ENCODE measurements at regions not wholly inside any gene's neighbourhood (a gene's known extent, or its start where the extent isn't known, plus 50 kb on each side); places are given as distances from the start of the nearest gene placed in this dataset.
"Not testable (repeated sequence)": the region's sequence is repeated elsewhere in the genome, so short reads cannot be mapped to it uniquely, and the experiment has no call there.

GRCh38 chr16:35102780-35103403 is 1643.5 kb downstream of the TP53TG3F start:
- H3K36me3 Mint-ChIP-seq (ENCODE audit: low read depth), result no peaks in the 10 kb centered on the region
- H3K27ac Mint-ChIP-seq, result no peak overlapping the region
- H3K4me3 Mint-ChIP-seq, result no peak overlapping the region
- peaks cover 16% of the 10 kb centered on the region for H3K9me3 Mint-ChIP-seq
- H3K4me1 Mint-ChIP-seq (ENCODE audit: low read depth), result no peaks in the 10 kb centered on the region
- no peaks in the 10 kb centered on the region for H3K27me3 Mint-ChIP-seq

DNA sequence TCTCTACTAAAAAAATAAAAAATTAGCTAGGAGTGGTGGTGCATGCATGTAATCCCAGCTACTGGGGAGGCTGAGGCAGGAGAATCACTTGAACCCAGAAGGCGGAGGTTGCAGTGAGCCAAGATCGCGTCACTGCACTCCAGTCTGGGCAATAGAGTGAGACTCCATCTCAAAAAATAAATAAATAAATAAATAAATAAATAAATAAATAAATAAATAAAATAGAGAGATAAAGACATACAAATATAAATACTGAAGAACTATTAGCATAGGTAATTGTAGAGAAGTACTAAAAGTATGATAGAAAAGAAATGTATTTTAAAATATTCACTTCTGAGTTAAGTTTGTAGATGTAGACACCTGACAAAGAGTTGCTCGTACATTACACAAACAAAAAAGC is 1652.4 kb downstream of the TP53TG3F start:
- H3K27me3 Mint-ChIP-seq; H3K36me3 Mint-ChIP-seq (ENCODE audit: low read depth); H3K27ac Mint-ChIP-seq; H3K9me3 Mint-ChIP-seq; H3K4me1 Mint-ChIP-seq (ENCODE audit: low read depth); H3K4me3 Mint-ChIP-seq: not testable (repeated sequence)

DNA sequence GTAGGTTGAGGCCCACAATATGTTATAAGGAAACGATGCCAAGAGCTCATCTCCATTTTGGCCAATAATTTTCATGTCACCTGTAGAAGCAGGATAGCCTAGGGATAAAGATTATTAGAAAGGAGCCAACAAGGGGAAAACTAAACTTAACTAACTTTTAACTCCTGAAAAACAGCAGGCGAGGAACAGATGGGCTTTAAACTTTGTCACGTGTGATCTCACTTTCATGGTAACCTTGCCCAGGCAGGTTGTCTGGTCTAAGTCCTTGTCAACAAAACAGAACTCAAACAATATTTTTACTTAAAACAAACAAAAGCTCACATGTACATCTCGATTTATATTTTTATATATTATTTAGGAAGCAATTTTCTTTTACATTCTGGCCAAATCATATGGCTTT is 1672.0 kb downstream of the TP53TG3F start:
- Mint-ChIP-seq H3K4me3 (no peak overlapping the region), H3K9me3 (peaks cover 16% of the 10 kb centered on the region), H3K4me1 (ENCODE audit: low read depth) (no peaks in the 10 kb centered on the region), H3K27ac (no peak overlapping the region), H3K27me3 (no peaks in the 10 kb centered on the region), H3K36me3 (ENCODE audit: low read depth) (no peaks in the 10 kb centered on the region)

GRCh38 chr16:35134471-35134870 is 1675.1 kb downstream of the TP53TG3F start:
- H3K36me3 Mint-ChIP-seq (ENCODE audit: low read depth), result no peaks in the 10 kb centered on the region
- H3K4me3 Mint-ChIP-seq, result no peak overlapping the region
- no peak overlapping the region for H3K27ac Mint-ChIP-seq
- H3K9me3 Mint-ChIP-seq, result peaks cover 9% of the 10 kb centered on the region
- no peaks in the 10 kb centered on the region for H3K27me3 Mint-ChIP-seq
- no peaks in the 10 kb centered on the region for H3K4me1 Mint-ChIP-seq (ENCODE audit: low read depth)

DNA sequence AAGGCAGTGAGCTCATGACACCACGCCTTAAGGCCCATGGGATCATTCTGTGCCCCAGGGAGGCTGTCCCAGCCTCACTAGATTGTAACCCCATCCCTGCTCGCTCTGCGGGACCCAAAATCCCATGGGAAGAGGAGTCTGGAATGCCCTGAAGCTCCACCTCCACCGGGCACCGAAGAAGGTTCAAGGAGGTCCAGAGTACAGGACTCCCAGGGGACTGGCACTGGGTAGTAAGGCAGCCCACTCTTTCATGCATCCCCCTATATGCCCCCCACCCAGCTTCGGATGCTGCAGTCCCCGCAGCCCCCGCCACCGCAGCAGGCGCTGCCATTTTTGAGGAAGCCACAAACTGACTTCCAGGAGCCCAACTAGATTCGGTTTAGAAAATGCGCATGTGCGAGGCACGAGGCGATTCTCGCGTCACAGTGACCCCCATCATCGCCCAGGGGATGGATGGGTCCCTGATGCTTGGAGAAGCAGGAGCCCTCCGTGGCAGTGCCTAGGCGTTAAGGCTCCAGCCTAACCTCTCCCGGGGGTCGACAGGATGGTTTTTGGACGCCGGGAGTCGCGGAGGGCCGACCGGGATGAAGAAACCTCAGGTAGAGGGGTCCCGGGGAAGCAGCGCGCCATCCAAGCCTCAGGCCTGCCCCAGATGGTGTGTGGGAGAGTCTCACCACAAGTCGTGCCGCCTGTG is 1681.0 kb downstream of the TP53TG3F start:
- H3K9me3 Mint-ChIP-seq, result peaks cover 8% of the 10 kb centered on the region
- H3K4me3 Mint-ChIP-seq, result no peak overlapping the region
- H3K27me3 Mint-ChIP-seq, result no peaks in the 10 kb centered on the region
- H3K36me3 Mint-ChIP-seq (ENCODE audit: low read depth), result no peaks in the 10 kb centered on the region
- H3K4me1 Mint-ChIP-seq (ENCODE audit: low read depth), result no peaks in the 10 kb centered on the region
- no peak overlapping the region for H3K27ac Mint-ChIP-seq

DNA sequence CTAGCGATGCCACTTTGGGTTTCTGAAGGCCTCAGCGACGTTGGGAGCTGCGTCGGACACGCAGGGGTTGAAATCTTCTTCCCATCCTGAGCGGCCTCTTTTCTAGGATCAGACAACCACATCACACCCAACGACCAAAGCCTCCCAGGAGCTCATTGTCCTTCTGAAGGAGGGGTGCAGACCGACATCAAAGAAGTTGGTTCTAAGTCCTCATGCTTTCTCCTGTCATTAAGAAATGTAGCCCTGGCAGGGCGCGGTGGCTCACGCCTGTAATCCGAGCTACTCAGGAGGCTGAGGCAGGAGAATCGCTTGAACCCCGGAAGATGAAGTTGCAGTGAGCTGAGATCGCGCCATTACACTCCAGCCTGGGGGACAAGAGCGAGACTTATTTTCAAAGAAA is 1681.9 kb downstream of the TP53TG3F start:
- Mint-ChIP-seq H3K4me3 (no peak overlapping the region), H3K27me3 (no peaks in the 10 kb centered on the region), H3K4me1 (ENCODE audit: low read depth) (no peaks in the 10 kb centered on the region), H3K36me3 (ENCODE audit: low read depth) (no peaks in the 10 kb centered on the region), H3K9me3 (peaks cover 8% of the 10 kb centered on the region), H3K27ac (no peak overlapping the region)

DNA sequence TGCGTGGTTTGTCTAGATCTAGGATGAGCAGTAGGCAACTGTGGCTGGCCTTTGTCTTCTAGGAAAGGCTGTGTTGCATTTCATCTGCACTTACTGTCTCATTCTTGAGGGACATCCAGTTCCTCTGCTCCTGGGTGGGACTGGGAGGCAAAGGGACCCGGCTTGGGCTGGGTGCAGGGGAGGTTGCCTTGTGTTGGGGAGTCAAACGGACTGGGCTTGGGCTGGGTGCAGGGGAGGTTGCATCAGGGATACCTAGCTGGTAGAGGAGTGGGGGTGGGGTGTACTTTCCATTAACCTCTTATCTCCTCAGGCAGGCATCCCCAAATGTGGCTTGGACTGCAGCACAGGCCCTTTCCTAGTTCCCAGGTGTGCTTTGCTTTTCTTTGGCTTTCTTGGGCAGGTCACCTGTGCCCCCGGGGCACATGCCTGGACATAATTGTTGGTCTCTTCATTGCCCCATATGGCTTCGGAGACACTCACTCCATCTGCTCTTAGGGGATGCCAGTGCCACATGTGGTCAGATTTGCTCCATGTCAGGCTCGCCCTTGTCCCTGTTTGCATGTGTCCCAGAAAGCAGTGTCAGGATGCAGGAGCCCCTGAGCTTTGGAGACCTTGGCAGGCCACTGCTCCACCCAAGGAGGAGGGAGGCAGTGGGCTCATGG is 1682.9 kb downstream of the TP53TG3F start:
- no peaks in the 10 kb centered on the region for H3K4me1 Mint-ChIP-seq (ENCODE audit: low read depth)
- no peaks in the 10 kb centered on the region for H3K36me3 Mint-ChIP-seq (ENCODE audit: low read depth)
- H3K9me3 Mint-ChIP-seq, result peaks cover 8% of the 10 kb centered on the region
- H3K27ac Mint-ChIP-seq, result no peak overlapping the region
- H3K4me3 Mint-ChIP-seq, result no peak overlapping the region
- no peaks in the 10 kb centered on the region for H3K27me3 Mint-ChIP-seq

DNA sequence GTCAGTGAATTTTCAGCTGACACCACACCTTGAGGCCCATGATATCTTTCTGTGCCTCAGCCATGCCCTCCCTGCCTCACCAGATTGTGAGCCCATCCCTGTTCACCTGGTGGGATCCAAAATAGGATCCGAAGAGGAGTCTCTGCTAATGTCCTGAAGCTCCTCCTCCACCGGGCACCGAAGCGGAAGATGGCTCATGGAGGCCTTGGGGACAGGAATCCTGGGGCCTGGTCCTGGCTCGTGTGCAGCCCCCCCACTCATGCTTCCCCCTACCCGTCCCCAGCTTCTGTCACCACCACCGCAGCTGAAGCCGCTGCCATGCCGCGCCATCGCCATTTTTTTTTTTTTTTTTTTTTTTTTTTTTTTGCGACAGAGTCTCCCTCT is 1683.4 kb downstream of the TP53TG3F start:
- H3K36me3 Mint-ChIP-seq (ENCODE audit: low read depth), result no peaks in the 10 kb centered on the region
- peaks cover 8% of the 10 kb centered on the region for H3K9me3 Mint-ChIP-seq
- no peaks in the 10 kb centered on the region for H3K27me3 Mint-ChIP-seq
- H3K27ac Mint-ChIP-seq, result no peak overlapping the region
- H3K4me1 Mint-ChIP-seq (ENCODE audit: low read depth), result no peaks in the 10 kb centered on the region
- H3K4me3 Mint-ChIP-seq, result no peak overlapping the region

DNA sequence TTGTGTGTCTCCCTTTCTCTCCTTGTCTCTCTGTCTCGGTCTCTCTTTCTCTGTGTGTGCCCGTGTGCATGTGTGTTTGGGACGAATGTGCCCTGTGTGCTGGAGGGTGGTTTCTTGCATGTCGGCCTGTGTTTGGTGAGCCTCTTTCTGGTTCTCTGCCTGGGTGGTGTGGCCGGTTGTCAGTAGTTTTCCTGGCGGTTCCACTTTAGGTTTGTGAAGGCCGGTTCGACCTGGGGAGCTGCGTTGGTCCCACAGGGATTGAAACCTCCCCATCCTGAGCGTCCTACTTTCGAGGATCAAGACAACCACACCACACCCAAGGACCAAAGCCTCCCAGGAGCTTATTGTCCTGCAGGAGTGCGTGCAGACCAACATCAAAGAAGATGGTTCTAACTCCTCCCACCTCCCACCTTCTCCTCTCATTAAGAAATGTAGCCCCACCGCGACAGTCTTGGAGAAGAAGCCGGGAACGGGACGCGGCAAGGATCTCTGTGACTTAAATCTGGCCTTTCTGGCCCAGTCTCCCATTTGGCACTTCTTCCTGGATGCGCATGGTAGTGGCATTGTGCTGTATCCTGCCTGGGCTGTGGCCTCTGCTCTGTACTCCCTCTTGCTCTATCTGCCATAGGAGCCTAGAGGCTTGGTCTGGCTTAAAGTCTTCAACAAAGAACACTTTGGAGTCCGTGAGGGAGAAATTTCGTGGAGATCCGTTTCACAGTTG is 1685.0 kb downstream of the TP53TG3F start:
- no peaks in the 10 kb centered on the region for H3K27me3 Mint-ChIP-seq

GRCh38 chr16:35146031-35146710 is 1686.8 kb downstream of the TP53TG3F start:
- Mint-ChIP-seq H3K36me3 (ENCODE audit: low read depth) (no peaks in the 10 kb centered on the region), H3K4me1 (ENCODE audit: low read depth) (no peaks in the 10 kb centered on the region), H3K27me3 (no peaks in the 10 kb centered on the region), H3K27ac (no peak overlapping the region), H3K4me3 (no peak overlapping the region), H3K9me3 (peaks cover 4% of the 10 kb centered on the region)

More for the DNA sequence above, 1685.0 kb downstream of the TP53TG3F start:
- Mint-ChIP-seq H3K4me1 (ENCODE audit: low read depth) (no peaks in the 10 kb centered on the region), H3K27ac (no peak overlapping the region), H3K36me3 (ENCODE audit: low read depth) (no peaks in the 10 kb centered on the region), H3K9me3 (peaks cover 8% of the 10 kb centered on the region), H3K4me3 (no peak overlapping the region)

DNA sequence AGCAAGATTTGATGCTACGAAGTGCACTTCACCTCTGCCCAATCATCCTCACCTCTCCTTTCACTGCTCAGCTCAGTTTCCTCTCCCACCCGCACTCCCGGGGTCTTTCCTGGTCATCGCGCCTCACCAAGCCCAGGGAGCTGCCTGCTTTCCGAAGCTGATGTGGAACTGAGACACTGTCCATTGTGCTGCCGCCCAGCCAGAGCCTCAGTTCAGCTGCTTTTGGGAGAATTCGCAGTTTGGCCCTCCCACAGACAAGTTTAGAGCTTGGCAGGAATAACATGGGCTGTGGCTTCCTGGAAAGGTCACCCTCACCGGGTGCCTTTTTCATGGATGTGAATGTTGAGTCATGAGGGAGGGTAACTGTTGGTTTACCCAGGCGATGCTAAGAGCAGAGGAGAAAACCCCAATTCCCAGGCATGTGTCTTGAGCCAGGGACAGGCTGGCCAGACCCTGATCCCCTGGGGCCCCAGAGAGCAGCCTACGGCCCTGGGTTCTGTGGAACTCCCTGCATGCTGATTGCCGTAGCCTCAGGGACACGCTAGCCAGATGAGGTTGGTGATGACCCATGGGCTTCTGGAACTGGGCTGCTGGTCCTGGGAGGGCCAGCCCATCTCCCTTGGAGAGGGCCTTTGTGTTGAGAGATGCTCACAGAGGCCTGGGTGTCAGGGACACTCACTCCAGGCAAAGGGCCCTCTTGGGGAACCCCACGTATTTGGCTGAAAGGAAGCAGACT is 1687.5 kb downstream of the TP53TG3F start:
- Mint-ChIP-seq H3K27ac (no peak overlapping the region), H3K27me3 (no peaks in the 10 kb centered on the region), H3K4me1 (ENCODE audit: low read depth) (no peaks in the 10 kb centered on the region), H3K4me3 (no peak overlapping the region), H3K9me3 (peaks cover 6% of the 10 kb centered on the region), H3K36me3 (ENCODE audit: low read depth) (no peaks in the 10 kb centered on the region)

DNA sequence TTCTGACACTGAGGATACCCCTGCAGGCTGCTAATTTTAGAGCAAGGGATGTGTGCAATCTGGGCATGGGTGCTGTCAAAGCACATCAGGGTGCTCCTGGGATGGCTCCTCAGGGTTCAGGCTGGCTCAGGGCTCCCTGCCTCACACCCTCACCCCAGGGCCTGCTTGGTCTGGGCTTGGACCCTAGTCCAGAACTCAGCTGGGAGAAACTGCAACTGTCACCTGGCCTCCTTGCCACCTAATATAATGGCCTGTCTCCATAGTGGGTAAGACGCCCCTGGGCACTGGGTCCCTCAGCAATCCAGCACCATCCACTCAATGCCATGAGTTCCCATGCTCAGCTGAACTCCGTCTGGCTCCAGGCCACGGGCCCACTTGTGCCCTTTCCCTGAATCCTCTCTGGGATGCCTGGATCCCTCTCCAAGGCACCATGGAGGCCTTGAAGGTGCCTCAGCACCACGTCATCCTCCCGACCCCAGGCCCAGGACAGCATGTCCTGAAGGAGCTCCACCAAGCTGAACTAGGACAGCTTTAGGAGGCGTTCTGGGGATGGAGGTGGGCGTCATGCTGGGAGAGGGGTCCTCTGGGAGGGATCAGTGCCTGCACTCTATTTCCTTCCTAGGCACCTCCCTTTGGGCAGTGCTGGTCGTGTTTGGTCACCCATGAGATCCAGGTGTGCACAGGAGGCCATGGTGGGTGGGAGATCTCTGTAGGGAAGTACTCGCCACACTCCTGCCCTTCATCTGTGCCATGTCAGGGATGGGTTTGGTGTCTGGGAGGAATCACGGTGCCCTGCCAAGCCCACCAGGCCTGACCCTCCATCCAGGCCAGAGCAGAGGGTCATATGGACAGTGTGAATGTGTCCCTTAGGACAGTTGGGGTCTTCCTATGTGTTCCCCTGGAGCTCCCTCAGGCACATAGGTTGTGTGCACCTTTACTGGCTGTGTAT is 1688.4 kb downstream of the TP53TG3F start:
- H3K4me1 Mint-ChIP-seq (ENCODE audit: low read depth), result no peaks in the 10 kb centered on the region
- H3K9me3 Mint-ChIP-seq, result peaks cover 8% of the 10 kb centered on the region
- no peaks in the 10 kb centered on the region for H3K36me3 Mint-ChIP-seq (ENCODE audit: low read depth)
- no peak overlapping the region for H3K27ac Mint-ChIP-seq
- H3K27me3 Mint-ChIP-seq, result no peaks in the 10 kb centered on the region
- no peak overlapping the region for H3K4me3 Mint-ChIP-seq

GRCh38 chr16:35148748-35149147 is 1689.3 kb downstream of the TP53TG3F start:
- no peak overlapping the region for H3K4me3 Mint-ChIP-seq
- no peaks in the 10 kb centered on the region for H3K27me3 Mint-ChIP-seq
- H3K9me3 Mint-ChIP-seq, result peaks cover 8% of the 10 kb centered on the region
- H3K4me1 Mint-ChIP-seq (ENCODE audit: low read depth), result no peaks in the 10 kb centered on the region
- no peak overlapping the region for H3K27ac Mint-ChIP-seq
- H3K36me3 Mint-ChIP-seq (ENCODE audit: low read depth), result no peaks in the 10 kb centered on the region

All from stimulated activated naive CD8-positive, alpha-beta T cell treated with anti-CD3 and anti-CD28 coated beads, Interleukin-15, Interleukin-2, amounts not matched to agents 100 ng/mL and 50 ng/mL, for 24 hours (primary cell).